ENCODE measurements at regions not wholly inside any gene's neighbourhood (a gene's known extent, or its start where the extent isn't known, plus 50 kb on each side); places are given as distances from the start of the nearest gene placed in this dataset.

- no peak for TF ChIP-seq CTCF (IDR thresholded peaks at IDR 0.05)
- TF ChIP-seq POLR2A (IDR thresholded peaks at IDR 0.05): no peak
These were observed 115.4 kb upstream of the USP29 start for GRCh38 chr19:57004418-57004817.

Data from adrenal gland (tissue), 5 donors.